NCI-H1417 treated with DMSO at 0.1 percent for 48 hours (cell line): ENCODE measurements at regions not wholly inside any gene's neighbourhood (a gene's known extent, or its start where the extent isn't known, plus 50 kb on each side); places are given as distances from the start of the nearest gene placed in this dataset.
"Not testable (repeated sequence)": the region's sequence is repeated elsewhere in the genome, so short reads cannot be mapped to it uniquely, and the experiment has no call there.

Experiments used
- DNase-seq: peaks from one replicate; lab custom pipeline; 2025; lab: John Stamatoyannopoulos, UW

- no peak for DNase-seq
Measured at GRCh38 chr13:70255406-70255991, 147.2 kb upstream of the KLHL1 start.

GRCh38 chr13:70253834-70254233 is 145.6 kb upstream of the KLHL1 start:
- DNase-seq = peak; percentile 95

- DNase-seq = peak; percentile 84
Measured at GRCh38 chr13:70253411-70253810, 145.2 kb upstream of the KLHL1 start.

- DNase-seq = no peak
Measured at GRCh38 chr13:70249332-70250064, 141.2 kb upstream of the KLHL1 start.

DNA sequence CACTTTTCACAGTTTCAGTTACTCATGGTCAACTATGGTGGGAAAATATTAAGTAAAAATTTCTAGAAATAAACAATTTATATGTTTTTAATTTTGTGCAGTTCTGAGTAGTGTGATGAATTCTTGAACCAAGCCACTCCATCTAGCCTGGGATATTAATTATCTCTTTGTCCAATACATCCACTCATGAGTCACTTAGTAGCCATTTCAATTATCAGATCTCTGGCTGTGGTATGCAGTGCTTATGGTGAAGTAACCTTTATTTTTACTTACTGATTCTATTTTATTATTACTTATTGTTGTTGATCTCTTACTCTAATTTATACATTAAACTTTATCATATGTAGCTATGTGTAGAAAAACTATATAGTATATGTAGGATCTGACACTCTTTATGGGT is 128.9 kb upstream of the KLHL1 start:
- DNase-seq = no peak

DNA sequence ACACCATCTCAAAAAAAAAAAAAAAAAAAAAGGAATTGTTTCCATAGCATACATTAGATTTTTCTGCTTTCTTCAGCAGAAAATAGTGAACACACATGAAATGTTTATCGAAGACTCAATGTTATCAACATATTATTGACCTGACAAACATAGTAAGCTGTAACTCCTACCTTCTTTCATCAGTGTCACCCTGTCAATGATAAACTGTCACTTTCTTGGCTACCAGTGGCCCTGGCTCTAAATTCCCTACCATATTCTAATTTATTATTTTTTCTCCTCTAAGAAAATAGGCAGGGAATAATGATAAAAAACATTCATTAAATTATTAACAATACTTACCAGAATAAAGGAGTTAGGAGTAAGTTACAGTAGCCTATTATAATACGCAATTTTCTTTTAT is 127.3 kb upstream of the KLHL1 start:
- DNase-seq = no peak

DNA sequence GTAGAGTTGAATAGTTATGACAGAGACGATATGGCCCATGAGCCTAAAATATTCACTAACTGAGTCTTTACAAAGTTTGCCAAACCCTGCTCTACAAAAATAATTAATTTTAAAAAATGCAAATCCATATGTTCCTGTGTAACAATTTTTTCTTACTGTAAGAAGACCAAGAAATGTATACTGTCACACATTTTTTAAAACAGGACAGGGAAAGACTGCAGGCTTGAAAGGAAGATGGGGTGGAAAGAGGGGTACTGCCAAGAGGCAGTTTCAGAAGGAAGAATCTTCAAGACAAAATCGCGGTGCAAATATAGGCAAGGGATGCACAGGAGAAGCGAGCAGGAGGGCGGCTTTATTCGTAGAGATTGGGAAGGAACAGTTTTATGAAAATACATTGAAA is 115.7 kb upstream of the KLHL1 start:
- no peak for DNase-seq

- DNase-seq = no peak
Measured at GRCh38 chr13:70222926-70223325, 114.7 kb upstream of the KLHL1 start.

DNA sequence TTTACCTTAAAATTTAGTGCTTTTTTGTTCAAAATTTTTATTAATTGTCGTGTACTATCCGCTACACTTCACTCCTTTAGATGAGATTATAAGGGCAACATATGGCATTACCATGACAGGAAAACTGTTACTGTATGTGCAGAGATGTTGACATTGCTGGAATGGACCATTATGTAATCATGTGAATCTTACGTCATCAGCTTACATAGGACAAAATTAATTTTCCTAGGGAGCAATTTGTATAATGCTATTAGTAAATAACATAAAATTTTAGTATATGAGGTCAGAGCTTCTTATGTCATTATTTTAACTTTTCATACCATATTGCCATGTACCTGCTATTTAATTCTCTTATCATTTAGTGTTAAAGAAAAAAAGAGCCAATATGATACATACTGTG is 110.4 kb upstream of the KLHL1 start:
- no peak for DNase-seq

DNA sequence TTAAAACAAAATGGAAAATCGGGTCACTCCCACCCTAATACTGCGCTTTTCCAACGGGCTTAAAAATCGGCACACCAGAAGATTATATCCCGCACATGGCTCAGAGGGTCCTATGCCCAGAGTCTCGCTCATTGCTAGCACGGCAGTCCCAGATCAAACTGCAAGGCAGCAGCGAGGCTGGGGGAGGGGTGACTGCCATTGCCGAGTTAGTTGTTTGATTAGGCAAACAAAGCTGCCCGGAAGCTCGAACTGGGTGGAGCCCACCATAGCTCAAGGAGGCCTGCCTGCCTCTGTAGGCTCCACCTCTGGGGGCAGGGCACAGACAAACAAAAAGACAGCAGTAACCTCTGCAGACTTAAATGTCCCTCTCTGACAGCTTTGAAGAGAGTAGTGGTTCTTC is 100.7 kb upstream of the KLHL1 start:
- not testable (repeated sequence) for DNase-seq

GRCh38 chr13:70206671-70207070 is 98.4 kb upstream of the KLHL1 start:
- DNase-seq = no peak

DNA sequence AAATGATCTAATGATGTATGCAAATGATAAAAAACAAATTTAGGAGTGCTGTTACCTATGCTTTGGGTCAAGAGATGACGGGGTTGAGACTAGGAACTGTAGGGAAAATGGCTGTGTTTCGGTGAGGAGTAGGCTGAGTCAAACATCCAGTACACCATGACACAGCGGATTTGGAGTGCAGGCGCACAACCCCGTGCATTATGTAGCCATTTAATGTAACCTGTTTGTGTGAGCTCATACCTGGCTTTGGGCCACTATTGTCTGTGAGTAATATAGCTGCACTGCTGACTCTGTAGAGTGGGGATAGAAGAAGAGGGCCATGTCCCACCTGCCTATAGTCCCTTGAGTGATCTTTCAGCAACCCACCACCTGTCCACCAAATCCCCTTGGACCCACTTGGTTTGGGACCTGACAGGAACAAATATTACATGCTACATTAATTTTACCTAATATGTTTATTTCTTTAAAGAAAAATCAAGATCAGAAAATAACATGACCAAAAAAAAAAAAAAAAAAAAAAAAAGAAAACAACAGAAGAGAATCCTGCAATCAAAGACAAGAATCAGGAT is 95.5 kb upstream of the KLHL1 start:
- DNase-seq = no peak

- no peak for DNase-seq
Measured at GRCh38 chr13:70191034-70191433, 82.8 kb upstream of the KLHL1 start.

GRCh38 chr13:70189981-70190380 is 81.7 kb upstream of the KLHL1 start:
- DNase-seq = peak; percentile 93

GRCh38 chr13:70188567-70188966 is 80.3 kb upstream of the KLHL1 start:
- DNase-seq = no peak

- no peak for DNase-seq
Measured at GRCh38 chr13:70183041-70183440, 74.8 kb upstream of the KLHL1 start.
